H9 (cell line): ENCODE measurements at regions not wholly inside any gene's neighbourhood (a gene's known extent, or its start where the extent isn't known, plus 50 kb on each side); places are given as distances from the start of the nearest gene placed in this dataset.

Experiments
- DNase-seq: peaks from one replicate; pipeline ENCODE4 v3.0.0-alpha.2; 2017
- H2AFZ ChIP-seq: one replicate; pipeline ENCODE4 v1.6.1; 2013; ENCODE audit warnings: mild to moderate bottlenecking, low read length, control low read depth, moderate library complexity
- H2AK5ac ChIP-seq: 2 replicates; pipeline ENCODE4 v1.6.1; 2013; ENCODE audit warnings: low read length, control low read depth, mixed read lengths; ENCODE audit not compliant: insufficient read length
- H2BK120ac ChIP-seq: one replicate; pipeline ENCODE4 v1.6.1; 2013; ENCODE audit warnings: low read depth, mild to moderate bottlenecking, low read length, control low read depth, inconsistent platforms; ENCODE audit not compliant: poor library complexity, severe bottlenecking
- H2BK12ac ChIP-seq: 2 replicates; pipeline ENCODE4 v1.6.1; 2013; ENCODE audit warnings: low read length, control low read depth, mixed read lengths, low read depth; ENCODE audit not compliant: insufficient read length
- H2BK15ac ChIP-seq: 2 replicates; pipeline ENCODE4 v1.6.1; 2013; ENCODE audit warnings: low read depth, low read length, control low read depth
- H2BK20ac ChIP-seq: one replicate; pipeline ENCODE4 v1.6.1; 2013; ENCODE audit warnings: low read depth, mild to moderate bottlenecking, low read length, control low read depth, inconsistent platforms; ENCODE audit not compliant: poor library complexity, severe bottlenecking
- H2BK5ac ChIP-seq: 2 replicates; pipeline ENCODE4 v1.6.1; 2013; ENCODE audit warnings: low read length, control low read depth, mixed read lengths; ENCODE audit not compliant: insufficient read length
- H3K14ac ChIP-seq: 2 replicates; pipeline ENCODE4 v1.6.1; 2013; ENCODE audit warnings: low read length, control low read depth; ENCODE audit not compliant: insufficient read depth
- H3K18ac ChIP-seq: 2 replicates; pipeline ENCODE4 v1.6.1; 2013; ENCODE audit warnings: low read depth, mild to moderate bottlenecking, mixed read lengths, low read length, control low read depth; ENCODE audit not compliant: insufficient read length
- H3K23ac ChIP-seq: 2 replicates; pipeline ENCODE4 v1.6.1; 2013; ENCODE audit warnings: low read length, control low read depth, mixed read lengths, low read depth; ENCODE audit not compliant: insufficient read length
- H3K23me2 ChIP-seq: 2 replicates; pipeline ENCODE4 v1.6.1; 2013; ENCODE audit warnings: low read depth, mild to moderate bottlenecking, mixed read lengths, low read length, control low read depth; ENCODE audit not compliant: insufficient read length, poor library complexity, severe bottlenecking
- H3K27ac ChIP-seq: 2 replicates; pipeline ENCODE4 v1.5.1; 2013; ENCODE audit warnings: low read length, control low read depth, mixed read lengths, low read depth; ENCODE audit not compliant: insufficient read length
- H3K27me3 ChIP-seq: 2 replicates; pipeline ENCODE4 v1.6.1; 2013; ENCODE audit warnings: low read length, control low read depth, inconsistent platforms; ENCODE audit not compliant: insufficient read depth
- H3K4ac ChIP-seq: 2 replicates; pipeline ENCODE4 v1.6.1; 2013; ENCODE audit warnings: low read depth, mild to moderate bottlenecking, control low read depth, inconsistent platforms, low read length, moderate library complexity
- H3K4me1 ChIP-seq: 2 replicates; pipeline ENCODE4 v1.6.1; 2013; ENCODE audit warnings: low read length, control low read depth, inconsistent platforms; ENCODE audit not compliant: insufficient read depth
- H3K4me2 ChIP-seq: 2 replicates; pipeline ENCODE4 v1.6.1; 2013; ENCODE audit warnings: low read length, control low read depth, mixed read lengths; ENCODE audit not compliant: insufficient read length, insufficient read depth
- H3K56ac ChIP-seq: 2 replicates; pipeline ENCODE4 v1.6.1; 2013; ENCODE audit warnings: low read depth, mild to moderate bottlenecking, mixed read lengths, low read length, control low read depth; ENCODE audit not compliant: insufficient read length
- H3K79me1 ChIP-seq: 2 replicates; pipeline ENCODE4 v1.6.1; 2013; ENCODE audit warnings: low read depth, mild to moderate bottlenecking, moderate library complexity, low read length, control low read depth, inconsistent platforms; ENCODE audit not compliant: insufficient read depth, poor library complexity, severe bottlenecking
- H3K79me2 ChIP-seq: 2 replicates; pipeline ENCODE4 v1.6.1; 2013; ENCODE audit warnings: low read length, control low read depth, inconsistent platforms; ENCODE audit not compliant: insufficient read depth
- H3K9ac ChIP-seq: 2 replicates; pipeline ENCODE4 v1.6.1; 2013; ENCODE audit warnings: low read length, control low read depth, mixed read lengths; ENCODE audit not compliant: insufficient read length; ENCODE audit errors: extremely low read depth
- H3K9me3 ChIP-seq: one replicate; pipeline ENCODE4 v1.6.1; 2013; ENCODE audit warnings: low read depth, low read length, inconsistent platforms; ENCODE audit not compliant: control insufficient read depth
- H3T11ph ChIP-seq: one replicate; pipeline ENCODE4 v1.6.1; 2013; ENCODE audit warnings: mild to moderate bottlenecking, low read length, control low read depth, inconsistent platforms
- H4K20me1 ChIP-seq: one replicate; pipeline ENCODE4 v1.6.1; 2013; ENCODE audit not compliant: control insufficient read depth, insufficient read length, insufficient read depth
- H4K5ac ChIP-seq: 2 replicates; pipeline ENCODE4 v1.6.1; 2013; ENCODE audit warnings: low read depth, mild to moderate bottlenecking, mixed read lengths, low read length, control low read depth; ENCODE audit not compliant: insufficient read length
- H4K8ac ChIP-seq: replicated peaks from 2 replicates; pipeline ENCODE4 v1.6.1; 2013; ENCODE audit warnings: low read length, control low read depth, mixed read lengths, low read depth; ENCODE audit not compliant: insufficient read length
- H4K91ac ChIP-seq: 2 replicates; pipeline ENCODE4 v1.6.1; 2013; ENCODE audit warnings: low read depth, mild to moderate bottlenecking, moderate library complexity, mixed read lengths, low read length, control low read depth; ENCODE audit not compliant: insufficient read length
- H3K27ac Mint-ChIP-seq, 3 experiments: 2 replicates in 2 of 3; 3 replicates in 1 of 3; pipeline ENCODE4 v1.8.0; 2020 to 2021; ENCODE audit warnings: mixed read lengths in 3 of 3, mild to moderate bottlenecking in 1 of 3, moderate library complexity in 1 of 3
- H3K27me3 Mint-ChIP-seq: 2 replicates; pipeline ENCODE4 v1.8.0; 2021; ENCODE audit warnings: low read depth, mild to moderate bottlenecking, moderate library complexity, mixed read lengths
- H3K36me3 Mint-ChIP-seq, 3 experiments: 2 replicates in 2 of 3; 3 replicates in 1 of 3; pipeline ENCODE4 v1.8.0; 2020 to 2021; ENCODE audit warnings: low read depth in 3 of 3, mixed read lengths in 3 of 3; ENCODE audit not compliant: insufficient read depth in 1 of 3
- H3K4me1 Mint-ChIP-seq, 2 experiments: 2 replicates each; pipeline ENCODE4 v1.8.0; 2020; ENCODE audit warnings: mixed read lengths in 2 of 2
- H3K4me3 Mint-ChIP-seq, 2 experiments: 2 replicates in 1 of 2; 3 replicates in 1 of 2; pipeline ENCODE4 v1.8.0; 2020 to 2021; ENCODE audit warnings: mild to moderate bottlenecking in 2 of 2, mixed read lengths in 2 of 2, moderate library complexity in 1 of 2
- H3K9me3 Mint-ChIP-seq, 2 experiments: 2 replicates in 1 of 2; 3 replicates in 1 of 2; pipeline ENCODE4 v1.8.0; 2020; ENCODE audit warnings: mild to moderate bottlenecking in 2 of 2, mixed read lengths in 2 of 2, moderate library complexity in 1 of 2
- WGBS: extraction: QIAGEN DNeasy Blood & Tissue Kit; methylation state at CpG from one replicate; pipeline ENCODE4 v1.1.7; 2013; ENCODE audit warnings: missing lambda C conversion rate, low lambda C conversion rate, mixed read lengths; ENCODE audit not compliant: insufficient read length; ENCODE audit errors: extremely low coverage; 5-methylcytosine and 5-hydroxymethylcytosine counted together
- TF ChIP-seq, protein P1 (sequence below): fragments of 200-600 bp; sonication (generic); conservative IDR thresholded peaks from 3 replicates; pipeline ENCODE4 v1.8.0; 2021; ENCODE audit warnings: antibody characterized with exemption, mild to moderate bottlenecking

DNA sequence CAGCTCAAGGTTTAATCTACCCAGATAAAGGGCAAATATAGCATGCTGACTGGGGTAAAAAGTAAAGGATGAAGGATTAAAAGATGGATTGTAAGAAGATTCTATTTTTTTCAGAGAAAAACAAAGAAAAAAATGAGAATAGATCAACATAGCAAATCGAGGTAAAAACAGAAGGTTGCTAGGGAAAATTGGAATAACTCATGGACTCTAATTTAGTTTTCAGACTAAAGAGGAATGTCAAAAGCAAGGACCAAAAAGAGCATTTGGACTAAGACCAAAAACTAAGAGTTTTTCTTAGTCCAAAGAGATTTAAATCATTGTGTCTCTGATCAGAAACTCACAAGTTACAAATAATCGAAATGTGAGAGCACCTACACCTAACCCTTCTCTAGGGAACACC lies 250.7 kb upstream of the PTPRD start:
- no peak overlapping the region for H3K23ac ChIP-seq
- no peak overlapping the region for H2BK5ac ChIP-seq
- no peak overlapping the region for H4K91ac ChIP-seq
- no CpG with 5 or more reads among the region's 2 CpGs for WGBS
- no peak overlapping the region for H4K8ac ChIP-seq
- H3K9ac ChIP-seq, result no peak overlapping the region
- H3T11ph ChIP-seq, result no peak overlapping the region
- H3K14ac ChIP-seq, result no peak overlapping the region
- Mint-ChIP-seq H3K4me3 (no peak overlapping the region), H3K9me3 (no peaks in the 10 kb centered on the region), H3K4me1 (no peaks in the 10 kb centered on the region), H3K27ac (no peak overlapping the region), H3K36me3 (no peaks in the 10 kb centered on the region), H3K27me3 (no peaks in the 10 kb centered on the region)
- no peak overlapping the region for H4K5ac ChIP-seq
- H2BK12ac ChIP-seq, result no peak overlapping the region
- H3K18ac ChIP-seq, result no peak overlapping the region
- no peak overlapping the region for H2AFZ ChIP-seq
- H3K27me3 ChIP-seq, result no peaks in the 10 kb centered on the region
- no peaks in the 10 kb centered on the region for H3K79me1 ChIP-seq
- no peak overlapping the region for H2BK20ac ChIP-seq
- H3K9me3 ChIP-seq, result no peaks in the 10 kb centered on the region
- H3K4me2 ChIP-seq, result no peak overlapping the region
- no peaks in the 10 kb centered on the region for H3K23me2 ChIP-seq
- no peak overlapping the region for H3K4ac ChIP-seq
- DNase-seq, result no peak
- TF ChIP-seq, protein P1, sequence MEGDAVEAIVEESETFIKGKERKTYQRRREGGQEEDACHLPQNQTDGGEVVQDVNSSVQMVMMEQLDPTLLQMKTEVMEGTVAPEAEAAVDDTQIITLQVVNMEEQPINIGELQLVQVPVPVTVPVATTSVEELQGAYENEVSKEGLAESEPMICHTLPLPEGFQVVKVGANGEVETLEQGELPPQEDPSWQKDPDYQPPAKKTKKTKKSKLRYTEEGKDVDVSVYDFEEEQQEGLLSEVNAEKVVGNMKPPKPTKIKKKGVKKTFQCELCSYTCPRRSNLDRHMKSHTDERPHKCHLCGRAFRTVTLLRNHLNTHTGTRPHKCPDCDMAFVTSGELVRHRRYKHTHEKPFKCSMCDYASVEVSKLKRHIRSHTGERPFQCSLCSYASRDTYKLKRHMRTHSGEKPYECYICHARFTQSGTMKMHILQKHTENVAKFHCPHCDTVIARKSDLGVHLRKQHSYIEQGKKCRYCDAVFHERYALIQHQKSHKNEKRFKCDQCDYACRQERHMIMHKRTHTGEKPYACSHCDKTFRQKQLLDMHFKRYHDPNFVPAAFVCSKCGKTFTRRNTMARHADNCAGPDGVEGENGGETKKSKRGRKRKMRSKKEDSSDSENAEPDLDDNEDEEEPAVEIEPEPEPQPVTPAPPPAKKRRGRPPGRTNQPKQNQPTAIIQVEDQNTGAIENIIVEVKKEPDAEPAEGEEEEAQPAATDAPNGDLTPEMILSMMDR, result no peak
- H2BK120ac ChIP-seq, result no peak overlapping the region
- H4K20me1 ChIP-seq, result no peaks in the 10 kb centered on the region
- H3K27ac ChIP-seq, result no peak overlapping the region
- no peak overlapping the region for H3K56ac ChIP-seq
- H3K79me2 ChIP-seq, result no peaks in the 10 kb centered on the region
- no peaks in the 10 kb centered on the region for H3K4me1 ChIP-seq
- no peak overlapping the region for H2BK15ac ChIP-seq
- no peak overlapping the region for H2AK5ac ChIP-seq
